ENCODE measurements at regions not wholly inside any gene's neighbourhood (a gene's known extent, or its start where the extent isn't known, plus 50 kb on each side); places are given as distances from the start of the nearest gene placed in this dataset.
"Not testable (repeated sequence)": the region's sequence is repeated elsewhere in the genome, so short reads cannot be mapped to it uniquely, and the experiment has no call there.

DNA sequence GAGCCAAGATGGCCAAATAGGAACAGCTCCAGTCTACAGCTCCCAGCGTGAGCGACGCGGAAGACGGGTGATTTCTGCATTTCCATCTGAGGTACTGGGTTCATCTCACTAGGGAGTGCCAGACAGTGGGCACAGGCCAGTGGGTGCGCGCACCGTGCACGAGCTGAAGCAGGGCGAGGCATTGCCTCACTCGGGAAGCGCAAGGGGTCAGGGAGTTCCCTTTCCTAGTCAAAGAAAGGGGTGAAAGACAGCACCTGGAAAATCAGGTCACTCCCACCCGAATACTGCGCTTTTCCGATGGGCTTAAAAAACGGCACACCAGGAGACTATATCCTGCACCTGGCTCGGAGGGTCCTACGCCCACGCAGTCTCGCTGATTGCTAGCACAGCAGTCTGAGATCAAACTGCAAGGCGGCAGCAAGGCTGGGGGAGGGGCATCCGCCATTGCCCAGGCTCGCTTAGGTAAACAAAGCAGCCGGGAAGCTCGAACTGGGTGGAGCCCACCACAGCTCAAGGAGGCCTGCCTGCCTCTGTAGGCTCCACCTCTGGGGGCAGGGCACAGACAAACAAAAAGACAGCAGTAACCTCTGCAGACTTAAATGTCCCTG, 216.7 kb upstream of the FZD8 start:
- TF ChIP-seq, protein P1, sequence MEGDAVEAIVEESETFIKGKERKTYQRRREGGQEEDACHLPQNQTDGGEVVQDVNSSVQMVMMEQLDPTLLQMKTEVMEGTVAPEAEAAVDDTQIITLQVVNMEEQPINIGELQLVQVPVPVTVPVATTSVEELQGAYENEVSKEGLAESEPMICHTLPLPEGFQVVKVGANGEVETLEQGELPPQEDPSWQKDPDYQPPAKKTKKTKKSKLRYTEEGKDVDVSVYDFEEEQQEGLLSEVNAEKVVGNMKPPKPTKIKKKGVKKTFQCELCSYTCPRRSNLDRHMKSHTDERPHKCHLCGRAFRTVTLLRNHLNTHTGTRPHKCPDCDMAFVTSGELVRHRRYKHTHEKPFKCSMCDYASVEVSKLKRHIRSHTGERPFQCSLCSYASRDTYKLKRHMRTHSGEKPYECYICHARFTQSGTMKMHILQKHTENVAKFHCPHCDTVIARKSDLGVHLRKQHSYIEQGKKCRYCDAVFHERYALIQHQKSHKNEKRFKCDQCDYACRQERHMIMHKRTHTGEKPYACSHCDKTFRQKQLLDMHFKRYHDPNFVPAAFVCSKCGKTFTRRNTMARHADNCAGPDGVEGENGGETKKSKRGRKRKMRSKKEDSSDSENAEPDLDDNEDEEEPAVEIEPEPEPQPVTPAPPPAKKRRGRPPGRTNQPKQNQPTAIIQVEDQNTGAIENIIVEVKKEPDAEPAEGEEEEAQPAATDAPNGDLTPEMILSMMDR (IDR thresholded peaks at IDR 0.05) = not testable (repeated sequence)
- not testable (repeated sequence) for TF ChIP-seq POLR2A, POLR2AphosphoS5, EP300 (IDR thresholded peaks at IDR 0.05)
